H1 (cell line): ENCODE measurements at regions not wholly inside any gene's neighbourhood (a gene's known extent, or its start where the extent isn't known, plus 50 kb on each side); places are given as distances from the start of the nearest gene placed in this dataset.

Experiments
- CTCF ChIA-PET: fragments of 300-600 bp; sonication (Branson Sonifier 250); formaldehyde crosslinking; loops from one replicate; lab custom pipeline; 2021; ENCODE audit not compliant: partially characterized antibody; lab: Charles Lee
- POLR2A ChIA-PET: fragments of 300-600 bp; sonication (Branson Sonifier 250); formaldehyde crosslinking; loops from one replicate; lab custom pipeline; 2021; ENCODE audit warnings: inconsistent platforms; ENCODE audit not compliant: partially characterized antibody; lab: Charles Lee
- DNase-seq, 2 experiments: peaks; one replicate each; pipeline versions ENCODE4 v3.0.0 to v3.0.0-alpha.2; 2010 to 2022; ENCODE audit warnings: low spot score in 2 of 2, low read depth in 1 of 2, mixed read lengths in 1 of 2
- FAIRE-seq: peaks from 2 replicates; lab custom pipeline; 2011; peaks lifted over from hg19 to GRCh38; lab: Jason Lieb, UNC
- H2AFZ ChIP-seq: 2 replicates; pipeline ENCODE4 v1.8.1; 2012; ENCODE audit warnings: low read length, inconsistent platforms
- H2AK5ac ChIP-seq: 2 replicates; pipeline ENCODE4 v1.6.1; 2013; ENCODE audit warnings: low read depth, low read length
- H2BK120ac ChIP-seq: replicated peaks from 2 replicates; pipeline ENCODE3; 2013; ENCODE audit warnings: low read depth, low read length, inconsistent platforms
- H2BK12ac ChIP-seq: 2 replicates; pipeline ENCODE4 v1.6.1; 2013; ENCODE audit warnings: low read depth, low read length
- H2BK15ac ChIP-seq: 2 replicates; pipeline ENCODE4 v1.6.1; 2013; ENCODE audit warnings: low read length
- H2BK20ac ChIP-seq: 2 replicates; pipeline ENCODE4 v1.6.1; 2013; ENCODE audit warnings: low read length
- H2BK5ac ChIP-seq: 2 replicates; pipeline ENCODE4 v1.6.1; 2013; ENCODE audit warnings: low read depth, low read length
- H3K14ac ChIP-seq: 2 replicates; pipeline ENCODE4 v1.6.1; 2013; ENCODE audit warnings: inconsistent platforms; ENCODE audit not compliant: insufficient read length
- H3K18ac ChIP-seq: 2 replicates; pipeline ENCODE4 v1.6.1; 2013; ENCODE audit warnings: low read length; ENCODE audit errors: extremely low read depth
- H3K23ac ChIP-seq: 2 replicates; pipeline ENCODE4 v1.6.1; 2013; ENCODE audit warnings: inconsistent platforms; ENCODE audit not compliant: insufficient read length
- H3K23me2 ChIP-seq: 2 replicates; pipeline ENCODE4 v1.6.1; 2013; ENCODE audit warnings: low read depth, low read length
- H3K27ac ChIP-seq: 2 replicates; pipeline ENCODE4 v1.6.1; 2011; ENCODE audit warnings: low read depth, low read length, inconsistent platforms
- H3K27me3 ChIP-seq, 4 experiments: replicated peaks in 1 of 4; 1 replicate in 1 of 4; 2 replicates in 3 of 4; pipeline versions ENCODE4 v1.6.1 to v1.8.1; 2011 to 2013; ENCODE audit warnings: low read length in 3 of 4, mild to moderate bottlenecking in 3 of 4, inconsistent platforms in 2 of 4, mixed read lengths in 2 of 4, moderate library complexity in 1 of 4; ENCODE audit not compliant: control insufficient read depth in 3 of 4, insufficient read depth in 3 of 4; ENCODE audit errors: extremely low read depth in 1 of 4
- H3K36me3 ChIP-seq, 4 experiments: 2 replicates each; pipeline versions ENCODE4 v1.6.1 to v1.8.1; 2011 to 2013; ENCODE audit warnings: mild to moderate bottlenecking in 4 of 4, low read length in 3 of 4, moderate library complexity in 2 of 4, control low read depth in 1 of 4, inconsistent platforms in 1 of 4; ENCODE audit not compliant: insufficient read depth in 4 of 4, control insufficient read depth in 2 of 4
- H3K4ac ChIP-seq: replicated peaks from 2 replicates; pipeline ENCODE3; 2013; ENCODE audit warnings: low read length, low read depth, mixed read lengths, inconsistent platforms; ENCODE audit not compliant: insufficient read length
- H3K4me1 ChIP-seq, 4 experiments: replicated peaks in 1 of 4; 1 replicate in 1 of 4; 2 replicates in 3 of 4; pipeline versions ENCODE4 v1.6.1 to v1.8.1; 2011 to 2013; ENCODE audit warnings: low read length in 3 of 4, inconsistent platforms in 2 of 4, mixed read lengths in 1 of 4; ENCODE audit not compliant: insufficient read depth in 4 of 4, control insufficient read depth in 3 of 4
- H3K4me2 ChIP-seq, 2 experiments: 2 replicates each; pipeline versions ENCODE4 v1.6.1 to v1.8.1; 2011 to 2013; ENCODE audit warnings: low read depth in 2 of 2, low read length in 2 of 2, control low read depth in 1 of 2, inconsistent platforms in 1 of 2, mild to moderate bottlenecking in 1 of 2; ENCODE audit not compliant: insufficient read depth in 1 of 2
- H3K4me3 ChIP-seq, 4 experiments: fragments of 200-600, 300-600 bp in 1 of 4; sonication (generic), shearing (Covaris generic), sonication (Bioruptor Twin) in 1 of 4; 2 replicates each; pipeline versions ENCODE4 v1.5.1 to v1.8.1; 2011 to 2016; ENCODE audit warnings: low read length in 4 of 4, low read depth in 3 of 4, control low read depth in 2 of 4, inconsistent platforms in 2 of 4, mild to moderate bottlenecking in 2 of 4, mixed read lengths in 1 of 4, moderate library complexity in 1 of 4; ENCODE audit not compliant: insufficient read depth in 2 of 4; ENCODE audit errors: extremely low read depth in 1 of 4
- H3K56ac ChIP-seq: replicated peaks from 2 replicates; pipeline ENCODE3; 2013; ENCODE audit warnings: low read depth, mild to moderate bottlenecking, mixed read lengths, low read length, inconsistent platforms; ENCODE audit not compliant: insufficient read length
- H3K79me1 ChIP-seq: 2 replicates; pipeline ENCODE4 v1.6.1; 2013; ENCODE audit warnings: low read depth, low read length, control low read depth
- H3K79me2 ChIP-seq, 2 experiments: 2 replicates each; pipeline versions ENCODE4 v1.6.1 to v1.8.1; 2012 to 2013; ENCODE audit warnings: low read length in 2 of 2, mild to moderate bottlenecking in 2 of 2, inconsistent platforms in 1 of 2; ENCODE audit not compliant: insufficient read depth in 2 of 2, control insufficient read depth in 1 of 2
- H3K9ac ChIP-seq, 4 experiments: replicated peaks in 1 of 4; 1 replicate in 1 of 4; 2 replicates in 3 of 4; pipeline versions ENCODE4 v1.6.1 to v1.8.1; 2011 to 2013; ENCODE audit warnings: low read depth in 3 of 4, low read length in 3 of 4, control low read depth in 2 of 4, mild to moderate bottlenecking in 2 of 4, moderate library complexity in 2 of 4, inconsistent platforms in 1 of 4; ENCODE audit errors: extremely low read depth in 1 of 4
- H3K9me3 ChIP-seq, 2 experiments: 2 replicates each; pipeline versions ENCODE4 v1.6.1 to v1.8.1; 2012 to 2013; ENCODE audit warnings: mild to moderate bottlenecking in 2 of 2, moderate library complexity in 2 of 2, control low read depth in 1 of 2, inconsistent platforms in 1 of 2, low read depth in 1 of 2, low read length in 1 of 2, mixed read lengths in 1 of 2; ENCODE audit not compliant: insufficient read depth in 2 of 2
- H4K20me1 ChIP-seq, 2 experiments: replicated peaks in 1 of 2; 2 replicates each; pipeline versions ENCODE3 to v1.8.1; 2011 to 2013; ENCODE audit warnings: inconsistent platforms in 2 of 2, low read length in 2 of 2, mild to moderate bottlenecking in 1 of 2; ENCODE audit not compliant: insufficient read depth in 2 of 2, control insufficient read depth in 1 of 2
- H4K5ac ChIP-seq: 2 replicates; pipeline ENCODE4 v1.6.1; 2013; ENCODE audit warnings: low read length, low read depth, mixed read lengths, inconsistent platforms; ENCODE audit not compliant: insufficient read length
- H4K8ac ChIP-seq: 2 replicates; pipeline ENCODE4 v1.8.0; 2013; ENCODE audit warnings: mild to moderate bottlenecking, moderate library complexity, low read length, inconsistent platforms; ENCODE audit not compliant: insufficient read depth; ENCODE audit errors: extremely low read depth
- H4K91ac ChIP-seq: replicated peaks from 2 replicates; pipeline ENCODE3; 2013; ENCODE audit warnings: low read length, mixed read lengths, inconsistent platforms; ENCODE audit not compliant: insufficient read length
- CEBPB ChIP-seq: IDR thresholded peaks from 2 replicates; pipeline ENCODE4 v1.6.1; 2012; ENCODE audit warnings: low read depth, low read length
- CHD1 ChIP-seq: IDR thresholded peaks from 2 replicates; pipeline ENCODE4 v1.6.1; 2012; ENCODE audit warnings: low read depth, low read length, improper control_type of control experiment
- WGBS, 2 experiments: shearing (Covaris generic) in 1 of 2; methylation state at CpG; one replicate each; pipeline versions ENCODE4 v1.1.6 to v1.1.7; 2013 to 2015; ENCODE audit warnings: low lambda C conversion rate in 2 of 2, mixed read lengths in 2 of 2, inconsistent platforms in 1 of 2, low coverage in 1 of 2, missing lambda C conversion rate in 1 of 2; ENCODE audit not compliant: insufficient replicate concordance in 2 of 2, insufficient coverage in 1 of 2, insufficient read length in 1 of 2; ENCODE audit errors: extremely low coverage in 1 of 2, missing lambda C conversion rate in 1 of 2; 5-methylcytosine and 5-hydroxymethylcytosine counted together

DNA sequence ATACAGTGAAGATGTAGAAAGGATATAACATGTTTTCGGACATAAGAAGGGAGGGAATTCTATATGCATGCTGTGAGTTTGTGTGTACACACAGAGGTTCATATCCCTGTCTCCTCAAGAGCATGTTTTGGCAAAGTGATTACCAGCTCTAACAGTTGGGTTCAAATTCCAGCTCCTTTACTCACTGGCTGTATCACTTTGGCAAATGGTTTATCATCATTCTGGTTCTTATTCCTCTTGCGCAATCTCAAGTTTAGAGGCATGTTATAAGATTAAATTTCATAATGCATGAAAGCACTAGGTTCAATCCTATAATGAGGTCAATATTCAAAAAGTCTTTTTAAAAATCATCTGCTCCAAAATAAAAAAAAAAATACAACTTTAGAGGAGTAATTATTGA lies 107.7 kb upstream of the LRFN5 start:
- H3K27me3 ChIP-seq: no peaks in the 10 kb centered on the region
- H4K91ac ChIP-seq: no peak overlapping the region
- TF ChIP-seq CEBPB (peak; percentile 93), CHD1 (no peak)
- H3K4me3 ChIP-seq: no peak overlapping the region
- no peaks in the 10 kb centered on the region for H3K79me1 ChIP-seq
- no peak overlapping the region for H3K14ac ChIP-seq
- H2BK120ac ChIP-seq: no peak overlapping the region
- H3K9ac ChIP-seq: no peak overlapping the region
- H3K4me1 ChIP-seq: no peaks in the 10 kb centered on the region
- H3K27ac ChIP-seq: no peak overlapping the region
- H2BK5ac ChIP-seq: no peak overlapping the region
- FAIRE-seq (no peak), DNase-seq (no peak)
- 98% methylated on average over 2 of the region's 2 CpGs; no CpG with 5 or more reads in 1 of the 2 experiments for WGBS, 2 experiments
- POLR2A ChIA-PET: no interaction called here
- no peak overlapping the region for H4K8ac ChIP-seq
- no peaks in the 10 kb centered on the region for H3K23me2 ChIP-seq
- no peak overlapping the region for H2AK5ac ChIP-seq
- H4K20me1 ChIP-seq: no peaks in the 10 kb centered on the region
- no peaks in the 10 kb centered on the region for H3K9me3 ChIP-seq
- no peak overlapping the region for H4K5ac ChIP-seq
- CTCF ChIA-PET: no interaction called here
- no peak overlapping the region for H2AFZ ChIP-seq
- H2BK20ac ChIP-seq: no peak overlapping the region
- H2BK15ac ChIP-seq: no peak overlapping the region
- no peak overlapping the region for H3K56ac ChIP-seq
- H3K36me3 ChIP-seq: no peaks in the 10 kb centered on the region
- no peak overlapping the region for H3K18ac ChIP-seq
- no peak overlapping the region for H3K23ac ChIP-seq
- no peaks in the 10 kb centered on the region for H3K79me2 ChIP-seq
- no peak overlapping the region for H2BK12ac ChIP-seq
- no peak overlapping the region for H3K4me2 ChIP-seq
- H3K4ac ChIP-seq: no peak overlapping the region
